Ovary (tissue), 3 donors: ENCODE measurements at regions not wholly inside any gene's neighbourhood (a gene's known extent, or its start where the extent isn't known, plus 50 kb on each side); places are given as distances from the start of the nearest gene placed in this dataset.

Experiments
- CTCF ChIP-seq, 3 donors: fragments of 450-650 bp in 2 of 3; fragments of 200-600 bp in 1 of 3; IDR thresholded peaks; one replicate each; pipeline versions ENCODE4 v1.5.1 to v1.8.0; 2016 to 2022; ENCODE audit warnings: antibody characterized with exemption in 3 of 3, mild to moderate bottlenecking in 1 of 3
- POLR2A ChIP-seq: fragments of 450-650 bp; IDR thresholded peaks from one replicate; pipeline ENCODE4 v1.6.1; 2017; ENCODE audit warnings: antibody characterized with exemption, mild to moderate bottlenecking, moderate library complexity
- donor health status: DM: no; HTN: no; CAD: no.

DNA sequence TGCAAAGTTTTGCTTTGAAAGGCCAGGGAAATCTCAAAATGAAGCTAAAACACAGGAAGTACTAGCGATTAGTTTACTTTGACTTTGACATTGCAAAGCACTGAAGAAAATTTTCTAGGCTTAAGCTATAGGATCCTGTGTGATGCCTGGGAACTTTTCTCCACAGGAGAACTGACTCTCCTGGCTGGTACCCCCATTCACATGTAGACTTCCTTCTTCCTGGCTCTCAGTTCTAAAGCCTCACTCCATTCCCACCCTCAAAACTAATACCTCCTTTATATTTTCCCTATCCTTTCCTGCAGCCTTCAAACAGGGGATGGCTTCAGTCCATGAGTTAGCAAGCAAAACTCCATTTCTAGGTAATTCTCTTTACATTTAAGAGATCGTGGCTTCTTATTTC, 189.5 kb downstream of the SLITRK1 start:
- TF ChIP-seq CTCF (IDR thresholded peaks at IDR 0.05), result no peak
- TF ChIP-seq POLR2A, result no peak
